Lower lobe of right lung (tissue), 2 donors: ENCODE measurements at regions not wholly inside any gene's neighbourhood (a gene's known extent, or its start where the extent isn't known, plus 50 kb on each side); places are given as distances from the start of the nearest gene placed in this dataset.

Experiments used
- ATAC-seq, 2 donors: fragments of 200-7000 bp; cut with Tn5 transposase; one replicate each; pipeline ENCODE4 v1.9.1; 2020 to 2022; ENCODE audit warnings: mild to moderate bottlenecking in 2 of 2, moderate library complexity in 2 of 2
- DNase-seq: peaks from one replicate; pipeline ENCODE4 v3.0.0-alpha.2; 2020
- H3K27ac ChIP-seq: fragments of 200-600 bp; one replicate; pipeline ENCODE4 v1.8.0; 2022
- H3K27me3 ChIP-seq: fragments of 200-600 bp; one replicate; pipeline ENCODE4 v1.8.0; 2022; ENCODE audit warnings: low read depth
- H3K36me3 ChIP-seq: fragments of 200-600 bp; one replicate; pipeline ENCODE4 v1.8.0; 2022; ENCODE audit warnings: mild to moderate bottlenecking
- H3K4me1 ChIP-seq: fragments of 200-600 bp; one replicate; pipeline ENCODE4 v1.8.0; 2022
- H3K4me3 ChIP-seq: fragments of 200-600 bp; one replicate; pipeline ENCODE4 v1.8.0; 2022; ENCODE audit warnings: mild to moderate bottlenecking
- H3K9me3 ChIP-seq: fragments of 200-600 bp; one replicate; pipeline ENCODE4 v1.8.0; 2022
- intact Hi-C: fragments of 100-400 bp; cut with DNase I; formaldehyde crosslinking; loops from one replicate; pipeline ENCODE4 v1.11.0; 2022
- TF ChIP-seq, protein P1 (sequence below): fragments of 200-600 bp; IDR thresholded peaks from one replicate; pipeline ENCODE4 v1.8.0; 2022; ENCODE audit warnings: antibody characterized with exemption, mild to moderate bottlenecking
- donor health status: DM: no; HTN: yes; CAD: no; lungs with severe emphysema.

GRCh38 chr4:97105347-97106099 is 1037.8 kb downstream of the STPG2 start:
- DNase-seq, result no peak
- no peak for ATAC-seq
- Histone ChIP-seq H3K4me1 (no peaks in the 10 kb centered on the region), H3K9me3 (no peaks in the 10 kb centered on the region), H3K27me3 (no peaks in the 10 kb centered on the region), H3K4me3 (no peak overlapping the region), H3K27ac (no peak overlapping the region), H3K36me3 (no peaks in the 10 kb centered on the region)
- intact Hi-C loops, result no loop called here
- TF ChIP-seq, protein P1, sequence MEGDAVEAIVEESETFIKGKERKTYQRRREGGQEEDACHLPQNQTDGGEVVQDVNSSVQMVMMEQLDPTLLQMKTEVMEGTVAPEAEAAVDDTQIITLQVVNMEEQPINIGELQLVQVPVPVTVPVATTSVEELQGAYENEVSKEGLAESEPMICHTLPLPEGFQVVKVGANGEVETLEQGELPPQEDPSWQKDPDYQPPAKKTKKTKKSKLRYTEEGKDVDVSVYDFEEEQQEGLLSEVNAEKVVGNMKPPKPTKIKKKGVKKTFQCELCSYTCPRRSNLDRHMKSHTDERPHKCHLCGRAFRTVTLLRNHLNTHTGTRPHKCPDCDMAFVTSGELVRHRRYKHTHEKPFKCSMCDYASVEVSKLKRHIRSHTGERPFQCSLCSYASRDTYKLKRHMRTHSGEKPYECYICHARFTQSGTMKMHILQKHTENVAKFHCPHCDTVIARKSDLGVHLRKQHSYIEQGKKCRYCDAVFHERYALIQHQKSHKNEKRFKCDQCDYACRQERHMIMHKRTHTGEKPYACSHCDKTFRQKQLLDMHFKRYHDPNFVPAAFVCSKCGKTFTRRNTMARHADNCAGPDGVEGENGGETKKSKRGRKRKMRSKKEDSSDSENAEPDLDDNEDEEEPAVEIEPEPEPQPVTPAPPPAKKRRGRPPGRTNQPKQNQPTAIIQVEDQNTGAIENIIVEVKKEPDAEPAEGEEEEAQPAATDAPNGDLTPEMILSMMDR, result no peak

DNA sequence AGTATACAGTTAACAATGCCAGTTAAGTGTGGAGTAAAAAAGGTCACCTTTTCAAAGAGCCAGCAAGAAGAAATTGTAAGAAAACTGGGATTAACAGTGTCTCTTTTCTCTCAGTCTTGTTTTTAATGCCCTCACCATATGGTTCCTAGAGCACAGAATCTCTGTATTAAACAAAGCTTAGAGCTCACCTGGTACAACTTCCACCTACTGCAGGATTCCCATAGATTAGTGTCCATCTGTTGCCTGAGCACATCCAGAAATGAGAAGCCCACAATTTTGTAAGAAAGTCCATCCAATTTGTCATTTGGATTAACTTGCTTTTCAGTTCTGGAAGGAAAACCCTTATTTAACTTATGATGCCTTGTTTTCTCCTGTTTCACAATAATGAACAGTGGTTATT is 1037.1 kb downstream of the STPG2 start:
- ATAC-seq, result no peak
- Histone ChIP-seq H3K36me3 (no peaks in the 10 kb centered on the region), H3K9me3 (no peaks in the 10 kb centered on the region), H3K27ac (no peak overlapping the region), H3K27me3 (no peaks in the 10 kb centered on the region), H3K4me3 (no peak overlapping the region), H3K4me1 (no peaks in the 10 kb centered on the region)
- no peak for DNase-seq
- intact Hi-C loops, result no loop called here
- TF ChIP-seq, protein P1, result no peak

GRCh38 chr4:97110506-97110905 is 1032.8 kb downstream of the STPG2 start:
- DNase-seq, result no peak
- Histone ChIP-seq H3K9me3 (no peaks in the 10 kb centered on the region), H3K27ac (no peak overlapping the region), H3K4me1 (no peaks in the 10 kb centered on the region), H3K4me3 (no peak overlapping the region), H3K27me3 (no peaks in the 10 kb centered on the region), H3K36me3 (no peaks in the 10 kb centered on the region)
- ATAC-seq, result no peak
- TF ChIP-seq, protein P1, result no peak
- intact Hi-C loops, result no loop called here

DNA sequence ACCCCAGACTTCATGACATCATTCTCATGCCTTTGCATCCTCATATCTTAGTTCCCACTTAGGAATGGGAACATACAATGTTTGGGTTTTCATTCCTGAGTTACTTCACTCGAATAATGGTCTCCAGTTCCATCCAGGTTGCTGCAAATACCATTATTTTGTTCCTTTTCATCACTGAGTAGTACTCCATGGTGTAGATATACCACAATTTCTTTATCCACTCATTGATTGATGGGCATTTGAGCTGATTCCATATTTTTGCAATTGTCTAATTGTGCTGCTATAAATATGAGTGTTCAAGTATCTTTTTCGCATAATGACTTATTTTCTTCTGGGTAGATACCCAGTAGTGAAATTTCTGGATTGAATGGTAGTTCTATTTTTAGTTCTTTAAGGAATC is 1026.8 kb downstream of the STPG2 start:
- TF ChIP-seq, protein P1, result no peak
- no peak overlapping the region for H3K4me3 ChIP-seq
- DNase-seq (no peak), ATAC-seq (no peak)
- intact Hi-C loops, result no loop called here
- no peak overlapping the region for H3K27ac ChIP-seq
- no peaks in the 10 kb centered on the region for H3K9me3 ChIP-seq
- H3K36me3 ChIP-seq, result no peaks in the 10 kb centered on the region
- no peaks in the 10 kb centered on the region for H3K4me1 ChIP-seq
- no peaks in the 10 kb centered on the region for H3K27me3 ChIP-seq

- Histone ChIP-seq H3K4me3 (no peak overlapping the region), H3K4me1 (no peaks in the 10 kb centered on the region), H3K27ac (no peak overlapping the region), H3K36me3 (no peaks in the 10 kb centered on the region), H3K9me3 (no peaks in the 10 kb centered on the region), H3K27me3 (no peaks in the 10 kb centered on the region)
- TF ChIP-seq, protein P1, result no peak
- ATAC-seq (no peak), DNase-seq (no peak)
- intact Hi-C loops, result no loop called here
These were observed 1021.8 kb downstream of the STPG2 start for GRCh38 chr4:97121493-97121892.
